ENCODE measurements at regions not wholly inside any gene's neighbourhood (a gene's known extent, or its start where the extent isn't known, plus 50 kb on each side); places are given as distances from the start of the nearest gene placed in this dataset.
"Not testable (repeated sequence)": the region's sequence is repeated elsewhere in the genome, so short reads cannot be mapped to it uniquely, and the experiment has no call there.

DNA sequence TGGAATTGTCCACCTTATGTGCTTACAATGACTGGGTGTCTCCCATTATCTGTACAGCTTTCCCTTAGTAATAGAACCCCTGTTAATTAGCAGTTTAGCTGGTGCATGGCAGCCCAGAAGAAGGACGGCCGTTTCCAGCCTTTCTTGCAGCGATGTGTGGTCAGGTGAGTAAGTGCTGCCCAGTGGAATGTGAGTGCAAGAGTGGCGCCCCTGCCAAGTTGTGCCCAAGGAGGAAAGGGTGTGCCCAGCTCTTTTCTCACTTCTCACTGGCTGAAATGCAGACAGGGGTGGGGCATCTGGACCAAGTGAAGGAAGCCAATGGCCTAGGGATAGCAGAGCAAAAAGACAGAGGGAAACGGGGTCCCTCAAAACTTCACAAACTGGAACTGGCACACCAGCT, 296.8 kb downstream of the PREX1 start:
- no peak for ATAC-seq
- DNase-seq = no peak

- no peak for DNase-seq
- no peak for ATAC-seq
Measured at GRCh38 chr20:48528346-48528745, 299.5 kb downstream of the PREX1 start.

GRCh38 chr20:48527771-48528170, 300.0 kb downstream of the PREX1 start:
- DNase-seq (no peak), ATAC-seq (no peak)

GRCh38 chr20:48526936-48527335, 300.9 kb downstream of the PREX1 start:
- ATAC-seq = no peak
- no peak for DNase-seq

GRCh38 chr20:48525400-48525799, 302.4 kb downstream of the PREX1 start:
- DNase-seq (no peak), ATAC-seq (no peak)

DNA sequence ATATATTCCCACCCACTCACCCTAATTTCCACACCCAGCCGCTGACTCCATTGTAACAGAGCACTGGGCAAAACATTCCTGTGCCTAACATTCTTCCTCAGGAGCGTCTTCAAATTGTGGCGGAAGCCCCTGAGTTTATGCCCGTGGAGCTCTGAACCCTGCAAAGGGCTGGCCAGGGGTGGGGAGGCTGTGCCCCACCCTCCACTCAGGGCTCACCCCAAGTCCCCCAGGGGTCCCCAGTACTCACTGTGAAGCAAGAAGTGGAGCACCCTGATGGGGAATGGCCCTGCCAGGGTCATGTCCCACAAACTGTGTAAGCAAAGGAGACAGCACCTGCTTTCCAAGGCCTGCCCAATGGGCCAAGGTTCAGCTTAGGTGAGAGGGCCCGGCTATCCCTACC, 303.2 kb downstream of the PREX1 start:
- ATAC-seq (no peak), DNase-seq (no peak)

DNA sequence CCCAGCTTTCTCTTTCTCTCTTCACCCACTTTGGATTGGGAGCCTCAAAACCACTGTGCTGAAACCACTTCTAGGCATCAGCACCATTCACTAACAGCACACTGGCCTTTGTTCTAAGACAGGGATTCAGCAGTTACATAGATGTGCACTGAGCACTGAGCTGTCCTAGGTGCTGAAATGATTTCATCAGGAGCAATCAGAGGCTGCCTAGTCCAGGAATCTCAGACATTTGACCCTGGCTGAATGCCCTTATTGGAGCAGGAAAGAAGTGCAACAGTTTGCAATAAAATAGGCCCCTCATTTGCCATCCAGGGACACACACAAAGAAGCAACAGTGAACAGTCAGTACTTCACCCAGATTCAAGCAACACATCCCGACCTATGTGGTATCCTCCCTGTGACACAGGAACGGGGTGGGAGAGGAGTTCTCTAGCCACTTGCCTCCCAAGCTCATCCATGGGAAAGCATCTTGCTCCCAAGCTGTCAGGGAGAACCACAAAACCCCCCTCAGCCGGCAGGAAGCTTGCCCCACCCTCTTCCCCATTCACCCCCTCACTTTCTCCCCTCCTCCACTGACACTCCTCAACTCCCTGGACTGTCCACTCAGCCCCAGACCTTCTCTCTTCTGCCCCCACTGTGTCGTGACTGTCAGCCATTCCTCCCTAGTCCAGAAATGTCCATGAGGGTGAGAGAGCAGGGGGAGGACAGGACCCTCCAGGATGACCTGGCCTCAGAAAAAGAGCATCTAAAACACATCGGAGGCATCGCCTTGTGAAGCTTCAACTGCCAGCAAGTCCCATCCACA, 304.4 kb downstream of the PREX1 start:
- ATAC-seq (no peak), DNase-seq (no peak)

DNA sequence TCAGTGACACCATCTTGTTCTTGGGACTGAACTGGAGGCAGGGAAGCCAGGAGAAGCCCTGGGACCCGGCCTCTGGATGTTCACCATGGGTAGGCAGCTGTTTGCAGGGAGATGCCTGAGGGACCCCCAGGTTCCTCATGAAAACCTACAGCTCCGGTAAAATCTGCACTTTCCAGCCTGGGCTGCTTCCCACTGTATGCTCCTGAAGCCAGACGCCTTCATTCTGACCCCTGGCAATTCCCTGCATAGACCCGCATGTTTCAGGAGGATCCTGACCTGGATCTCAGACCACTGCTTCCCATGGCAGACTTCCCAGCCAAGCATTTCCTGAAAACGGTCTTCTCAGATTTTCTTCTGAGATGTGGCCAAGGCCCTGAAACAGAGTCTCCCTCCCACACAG, 306.7 kb downstream of the PREX1 start:
- DNase-seq = no peak
- no peak for ATAC-seq

- DNase-seq, ATAC-seq: not testable (repeated sequence)
Measured at GRCh38 chr20:48516196-48516595, 311.6 kb downstream of the PREX1 start.

- ATAC-seq, DNase-seq: not testable (repeated sequence)
Measured at GRCh38 chr20:48514577-48514976, 313.2 kb downstream of the PREX1 start.

DNA sequence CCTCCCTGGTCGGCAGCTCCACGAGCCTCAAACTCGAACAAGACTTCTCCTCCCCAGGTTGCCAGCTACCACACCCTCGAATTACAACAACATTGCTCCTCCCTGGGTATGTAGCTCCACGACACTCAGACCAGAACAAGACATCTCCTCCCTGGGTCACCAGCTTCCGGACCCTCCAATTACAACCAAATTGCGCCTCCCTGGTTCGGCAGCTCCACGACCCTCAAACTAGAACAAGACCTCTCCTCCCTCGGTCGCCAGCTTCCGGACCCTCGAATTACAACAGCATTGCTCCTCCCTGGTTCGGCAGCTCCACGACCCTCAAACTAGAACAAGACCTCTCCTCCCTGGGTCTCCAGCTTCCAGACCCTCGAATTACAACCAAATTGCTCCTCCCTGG, 315.3 kb downstream of the PREX1 start:
- ATAC-seq, DNase-seq: not testable (repeated sequence)

- DNase-seq, ATAC-seq: not testable (repeated sequence)
Measured at GRCh38 chr20:48505066-48505465, 322.7 kb downstream of the PREX1 start.

DNA sequence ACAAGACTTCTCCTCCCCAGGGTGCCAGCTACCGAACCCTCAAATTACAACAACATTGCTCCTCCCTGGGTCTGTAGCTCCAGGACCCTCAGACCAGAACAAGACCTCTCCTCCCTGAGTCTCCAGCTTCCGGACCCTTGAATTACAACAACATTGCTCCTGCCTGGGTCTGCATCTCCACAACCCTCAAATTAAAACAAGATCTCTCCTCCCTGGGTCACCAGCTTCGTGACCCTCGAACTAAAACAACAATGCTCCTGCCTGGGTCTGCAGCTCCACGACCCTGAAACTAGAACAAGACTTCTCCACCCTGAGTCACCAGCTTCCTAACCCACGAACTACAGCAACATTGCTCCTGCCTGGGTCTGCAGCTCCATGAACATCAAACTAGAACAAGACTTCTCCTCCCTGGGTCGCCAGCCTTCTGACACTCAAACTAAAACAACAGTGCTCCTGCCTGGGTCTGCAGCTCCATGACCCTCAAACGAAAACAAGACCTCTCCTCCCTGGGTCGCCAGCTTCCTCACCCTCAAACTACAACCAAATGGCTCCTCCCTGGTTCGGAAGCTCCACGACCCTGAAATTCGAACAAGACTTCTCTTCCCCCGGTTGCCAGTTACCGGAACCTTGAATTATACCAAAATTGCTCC, 324.5 kb downstream of the PREX1 start:
- ATAC-seq = no peak

GRCh38 chr20:48502758-48503157, 325.0 kb downstream of the PREX1 start:
- ATAC-seq (no peak), DNase-seq (no peak)

More for the DNA sequence above, 324.5 kb downstream of the PREX1 start:
- DNase-seq = no peak

GRCh38 chr20:48502016-48502415, 325.8 kb downstream of the PREX1 start:
- DNase-seq (no peak), ATAC-seq (no peak)

- DNase-seq, ATAC-seq: not testable (repeated sequence)
Measured at GRCh38 chr20:48500900-48501299, 326.9 kb downstream of the PREX1 start.

DNA sequence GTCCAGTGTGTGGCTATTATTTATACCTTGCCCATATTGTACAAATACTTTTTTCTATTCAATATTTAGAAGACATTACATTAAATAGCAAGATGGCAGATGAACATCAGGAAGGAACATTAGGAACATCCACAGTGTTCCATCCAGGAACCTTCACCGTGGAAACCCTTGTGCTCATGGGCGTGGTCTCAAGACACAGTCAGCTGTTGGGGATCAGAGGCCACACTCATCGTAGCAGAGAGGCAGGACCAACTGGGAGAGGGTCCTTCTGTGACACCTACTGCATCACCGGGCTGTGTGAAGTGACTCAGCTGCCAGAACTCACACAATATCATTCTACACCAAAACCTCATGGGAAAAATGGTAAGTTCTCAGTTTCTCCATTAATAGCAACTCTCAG, 328.9 kb downstream of the PREX1 start:
- ATAC-seq, DNase-seq: not testable (repeated sequence)

DNA sequence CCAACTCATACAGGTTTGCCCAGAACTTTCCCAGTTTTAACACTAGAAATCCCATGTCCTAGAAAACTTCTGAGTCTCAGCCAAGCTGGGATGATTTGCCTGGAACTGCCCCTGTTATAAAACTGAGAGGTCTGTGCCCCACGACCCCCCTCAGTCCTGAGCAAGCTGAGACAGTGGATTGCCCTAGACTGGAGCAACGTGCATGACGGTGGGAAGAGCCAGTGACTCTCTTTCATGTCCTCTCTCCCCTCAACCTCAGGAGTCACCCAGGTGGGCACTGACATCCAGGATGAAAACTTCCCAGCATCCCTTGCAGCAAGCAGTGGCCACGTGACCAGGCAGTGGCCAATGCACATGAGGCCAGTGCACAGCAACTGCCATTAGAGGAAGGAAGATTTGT, 329.7 kb downstream of the PREX1 start:
- not testable (repeated sequence) for DNase-seq

DNA sequence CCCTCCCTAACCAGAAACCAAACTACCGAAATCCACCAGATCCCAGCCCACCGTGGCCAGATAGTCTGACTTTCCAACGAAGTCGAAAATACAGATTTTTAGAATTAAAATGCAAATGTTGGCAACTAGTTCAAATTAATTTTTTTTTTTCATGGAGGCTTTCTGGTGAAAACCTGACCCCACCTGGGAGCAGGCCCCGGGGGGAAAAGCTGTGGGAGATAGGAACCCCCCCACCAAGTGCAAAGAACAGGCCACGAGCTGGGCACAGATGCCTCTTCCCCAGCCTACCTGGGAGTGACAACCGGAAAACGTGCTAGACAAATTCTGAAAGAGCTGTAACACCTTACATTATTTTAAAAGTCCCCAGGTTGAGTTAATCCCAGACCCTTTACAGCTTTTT, 333.8 kb downstream of the PREX1 start:
- no peak for ATAC-seq
- no peak for DNase-seq

More for the DNA sequence above, 329.7 kb downstream of the PREX1 start:
- ATAC-seq = not testable (repeated sequence)

DNA sequence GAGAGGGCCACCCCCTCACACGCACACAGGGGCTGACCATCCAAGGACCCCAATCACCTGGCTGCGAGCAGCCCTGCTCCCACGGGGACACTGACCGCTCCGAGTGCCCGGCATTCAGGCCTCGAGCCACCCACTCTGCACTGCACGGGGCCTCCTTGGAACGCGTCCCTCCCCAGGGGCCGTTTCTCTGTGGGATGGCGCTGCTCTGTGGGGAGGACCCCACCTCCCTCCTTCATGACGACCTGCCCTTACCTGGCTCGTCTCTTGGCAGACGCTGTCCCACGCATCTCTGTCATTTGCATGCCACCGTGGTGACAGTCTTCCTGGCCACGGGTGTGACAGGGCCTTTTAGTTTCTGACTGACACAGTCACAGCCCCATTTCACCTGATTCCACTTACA, 334.5 kb downstream of the PREX1 start:
- DNase-seq, ATAC-seq: not testable (repeated sequence)

DNA sequence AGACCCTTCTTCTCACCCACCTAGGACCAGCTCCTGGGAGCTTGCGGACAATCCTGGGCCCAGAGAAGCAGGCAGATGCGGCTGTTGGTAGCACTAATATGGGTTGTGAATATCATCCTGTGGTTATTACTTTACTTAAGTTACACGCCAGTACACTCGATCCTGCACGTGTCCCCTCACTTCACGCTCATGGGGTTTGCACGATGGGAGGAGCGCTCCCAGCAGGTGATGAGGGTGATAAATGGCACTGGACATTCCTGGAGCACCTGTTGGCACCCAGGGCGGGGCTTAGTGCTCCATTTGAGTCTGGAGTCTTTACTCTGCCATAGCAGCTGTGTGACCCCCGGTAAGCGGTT, 335.1 kb downstream of the PREX1 start:
- no peak for ATAC-seq
- no peak for DNase-seq

GRCh38 chr20:48492015-48492714, 335.6 kb downstream of the PREX1 start:
- DNase-seq (no peak), ATAC-seq (no peak)
